ENCODE measurements at regions not wholly inside any gene's neighbourhood (a gene's known extent, or its start where the extent isn't known, plus 50 kb on each side); places are given as distances from the start of the nearest gene placed in this dataset.

- no peak for TF ChIP-seq CTCF (IDR thresholded peaks at IDR 0.05; ENCODE audit: control extremely low read depth in 1 of 3, insufficient read depth in 1 of 3, low read depth in 1 of 3, low read length in 3 of 3)
- TF ChIP-seq ATF3 (IDR thresholded peaks at IDR 0.05; ENCODE audit: insufficient read depth, low read depth, low read length), result no peak
- TF ChIP-seq BRCA1 (IDR thresholded peaks at IDR 0.05; ENCODE audit: low read depth, low read length), result no peak
- no peak for TF ChIP-seq CREB1 (IDR thresholded peaks at IDR 0.05)
- TF ChIP-seq GTF2F1 (IDR thresholded peaks at IDR 0.05; ENCODE audit: borderline replicate concordance, low read depth, low read length), result no peak
- TF ChIP-seq SAP30 (IDR thresholded peaks at IDR 0.05; ENCODE audit: insufficient read depth, insufficient replicate concordance, low read length), result no peak
- TF ChIP-seq EP300 (IDR thresholded peaks at IDR 0.05; ENCODE audit: borderline replicate concordance in 1 of 2, low read depth in 2 of 2, low read length in 2 of 2), result no peak
- no peak for TF ChIP-seq RAD21 (IDR thresholded peaks at IDR 0.05 in 1 of 2, conservative IDR thresholded peaks at IDR 0.05 in 1 of 2; ENCODE audit: low read depth in 2 of 2, low read length in 2 of 2)
- TF ChIP-seq POLR2A (IDR thresholded peaks at IDR 0.05; ENCODE audit: control extremely low read depth in 1 of 2, low read depth in 2 of 2, low read length in 2 of 2), result no peak
- no peak for TF ChIP-seq JUND (IDR thresholded peaks at IDR 0.05; ENCODE audit: low read length)
- TF ChIP-seq POU5F1 (IDR thresholded peaks at IDR 0.05; ENCODE audit: low read depth, low read length), result no peak
These were observed 170.4 kb upstream of the MAST4 start for GRCh38 chr5:66425842-66426241.
